ENCODE measurements at regions not wholly inside any gene's neighbourhood (a gene's known extent, or its start where the extent isn't known, plus 50 kb on each side); places are given as distances from the start of the nearest gene placed in this dataset.
"Not testable (repeated sequence)": the region's sequence is repeated elsewhere in the genome, so short reads cannot be mapped to it uniquely, and the experiment has no call there.

DNA sequence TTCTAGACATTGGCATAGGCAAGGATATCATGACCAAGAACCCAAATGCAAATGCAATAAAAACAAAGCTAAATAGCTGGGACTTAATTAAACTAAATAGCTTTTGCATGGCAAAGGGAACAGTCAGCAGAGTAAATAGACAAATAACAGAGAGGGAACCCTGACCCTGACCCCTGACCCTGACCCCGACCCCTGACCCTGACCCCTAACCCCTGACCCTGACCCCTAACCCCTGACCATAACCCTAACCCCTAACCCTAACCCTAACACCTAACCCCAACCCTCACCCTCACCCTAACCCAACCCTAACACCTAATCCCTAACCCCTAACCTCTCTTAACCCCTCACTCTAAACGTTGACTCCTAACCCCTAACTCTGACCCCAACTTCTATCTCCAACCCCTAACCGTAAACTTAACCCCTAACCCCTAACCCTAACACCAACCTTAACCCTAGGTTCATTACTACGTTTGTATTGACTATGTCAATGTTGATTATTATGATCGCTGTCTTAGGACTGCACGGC lies 189.7 kb downstream of the CCT8L2 start:
- TF ChIP-seq, protein P1, sequence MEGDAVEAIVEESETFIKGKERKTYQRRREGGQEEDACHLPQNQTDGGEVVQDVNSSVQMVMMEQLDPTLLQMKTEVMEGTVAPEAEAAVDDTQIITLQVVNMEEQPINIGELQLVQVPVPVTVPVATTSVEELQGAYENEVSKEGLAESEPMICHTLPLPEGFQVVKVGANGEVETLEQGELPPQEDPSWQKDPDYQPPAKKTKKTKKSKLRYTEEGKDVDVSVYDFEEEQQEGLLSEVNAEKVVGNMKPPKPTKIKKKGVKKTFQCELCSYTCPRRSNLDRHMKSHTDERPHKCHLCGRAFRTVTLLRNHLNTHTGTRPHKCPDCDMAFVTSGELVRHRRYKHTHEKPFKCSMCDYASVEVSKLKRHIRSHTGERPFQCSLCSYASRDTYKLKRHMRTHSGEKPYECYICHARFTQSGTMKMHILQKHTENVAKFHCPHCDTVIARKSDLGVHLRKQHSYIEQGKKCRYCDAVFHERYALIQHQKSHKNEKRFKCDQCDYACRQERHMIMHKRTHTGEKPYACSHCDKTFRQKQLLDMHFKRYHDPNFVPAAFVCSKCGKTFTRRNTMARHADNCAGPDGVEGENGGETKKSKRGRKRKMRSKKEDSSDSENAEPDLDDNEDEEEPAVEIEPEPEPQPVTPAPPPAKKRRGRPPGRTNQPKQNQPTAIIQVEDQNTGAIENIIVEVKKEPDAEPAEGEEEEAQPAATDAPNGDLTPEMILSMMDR (conservative IDR thresholded peaks at IDR 0.05 in 1 of 2, IDR thresholded peaks at IDR 0.05 in 1 of 2; ENCODE audit: extremely low read depth in 1 of 2, insufficient read depth in 1 of 2, low read depth in 1 of 2, low read length in 2 of 2) = not testable (repeated sequence)
- not testable (repeated sequence) for TF ChIP-seq EZH2 (IDR thresholded peaks at IDR 0.05; ENCODE audit: borderline replicate concordance, low read length)
